Smooth muscle cell (in vitro differentiated cells): ENCODE measurements at regions not wholly inside any gene's neighbourhood (a gene's known extent, or its start where the extent isn't known, plus 50 kb on each side); places are given as distances from the start of the nearest gene placed in this dataset.
A peak's percentile ranks its signal among the peaks of the same experiment; 100 is the strongest.
"Not testable (repeated sequence)": the region's sequence is repeated elsewhere in the genome, so short reads cannot be mapped to it uniquely, and the experiment has no call there.

Source experiments
- DNase-seq: peaks from one replicate; lab custom pipeline; 2025; ENCODE audit not compliant: unreplicated experiment; lab: John Stamatoyannopoulos, UW
- H2AFZ ChIP-seq: fragments of 200-600 bp; sonication (generic); 2 replicates; pipeline ENCODE4 v1.6.0; 2016; ENCODE audit warnings: antibody characterized with exemption, low read depth, mild to moderate bottlenecking
- H3F3A ChIP-seq: fragments of 200-600 bp; sonication (generic); 2 replicates; pipeline ENCODE4 v1.6.0; 2017; ENCODE audit warnings: antibody characterized with exemption, low read depth
- H3K27ac ChIP-seq: fragments of 200-600 bp; sonication (generic); 2 replicates; pipeline ENCODE4 v1.5.1; 2016; ENCODE audit warnings: low read depth, mild to moderate bottlenecking
- H3K27me3 ChIP-seq: fragments of 200-600 bp; sonication (generic); 2 replicates; pipeline ENCODE4 v1.6.1; 2016; ENCODE audit warnings: low read depth, mild to moderate bottlenecking
- H3K36me3 ChIP-seq: fragments of 200-600 bp; sonication (generic); 2 replicates; pipeline ENCODE4 v1.5.1; 2016; ENCODE audit warnings: low read depth
- H3K4me1 ChIP-seq: fragments of 200-600 bp; sonication (generic); 2 replicates; pipeline ENCODE4 v1.5.1; 2016; ENCODE audit warnings: low read depth
- H3K4me2 ChIP-seq: fragments of 200-600 bp; sonication (generic); 2 replicates; pipeline ENCODE4 v1.6.0; 2016; ENCODE audit warnings: mild to moderate bottlenecking
- H3K4me3 ChIP-seq: fragments of 200-600 bp; sonication (generic); 2 replicates; pipeline ENCODE4 v1.5.1; 2016; ENCODE audit warnings: mild to moderate bottlenecking
- H3K79me2 ChIP-seq: fragments of 200-600 bp; sonication (generic); 2 replicates; pipeline ENCODE4 v1.6.0; 2016; ENCODE audit warnings: low read depth, mild to moderate bottlenecking
- H3K9ac ChIP-seq: fragments of 200-600 bp; sonication (generic); 2 replicates; pipeline ENCODE4 v1.6.0; 2016; ENCODE audit warnings: low read depth
- H3K9me3 ChIP-seq: fragments of 200-600 bp; sonication (generic); replicated peaks from 2 replicates; pipeline ENCODE4 v1.5.1; 2016; ENCODE audit warnings: low read depth
- H4K20me1 ChIP-seq: fragments of 200-600 bp; sonication (generic); 2 replicates; pipeline ENCODE4 v1.6.0; 2016; ENCODE audit warnings: low read depth
- CTCF ChIP-seq: fragments of 200-600 bp; sonication (generic); IDR thresholded peaks from 2 replicates; pipeline ENCODE4 v1.5.1; 2017; ENCODE audit warnings: borderline replicate concordance, mild to moderate bottlenecking, antibody characterized with exemption; ENCODE audit not compliant: insufficient read depth, poor library complexity, severe bottlenecking
- WGBS: methylation state at CpG from one replicate; pipeline ENCODE4 v1.1.7; 2016; ENCODE audit warnings: low lambda C conversion rate; 5-methylcytosine and 5-hydroxymethylcytosine counted together

GRCh38 chr2:167785606-167786216 is 461.7 kb downstream of the STK39 start:
- Histone ChIP-seq H3K9me3 (no peaks in the 10 kb centered on the region), H3K9ac (no peak overlapping the region), H3K4me2 (peak overlapping the region; percentile 50), H4K20me1 (no peaks in the 10 kb centered on the region), H3K36me3 (no peaks in the 10 kb centered on the region), H3K4me1 (peaks cover 17% of the 10 kb centered on the region), H3K4me3 (no peak overlapping the region), H2AFZ (no peak overlapping the region), H3K27ac (peak overlapping the region; percentile 22), H3K27me3 (no peaks in the 10 kb centered on the region), H3F3A (no peaks in the 10 kb centered on the region), H3K79me2 (no peaks in the 10 kb centered on the region)
- TF ChIP-seq CTCF: no peak
- no peak for DNase-seq
- WGBS: 45% methylated on average over 6 of the region's 6 CpGs

GRCh38 chr2:167784084-167784425 is 463.3 kb downstream of the STK39 start:
- Histone ChIP-seq H3F3A (no peaks in the 10 kb centered on the region), H2AFZ (no peak overlapping the region), H3K4me2 (peak overlapping the region; percentile 68), H3K27ac (peak overlapping the region; percentile 90), H3K4me1 (peaks cover 17% of the 10 kb centered on the region), H3K36me3 (no peaks in the 10 kb centered on the region), H3K27me3 (no peaks in the 10 kb centered on the region), H3K9ac (no peak overlapping the region), H3K4me3 (no peak overlapping the region), H4K20me1 (no peaks in the 10 kb centered on the region), H3K79me2 (no peaks in the 10 kb centered on the region), H3K9me3 (no peaks in the 10 kb centered on the region)
- DNase-seq: no peak
- 69% methylated on average over 3 of the region's 3 CpGs for WGBS
- TF ChIP-seq CTCF: no peak

GRCh38 chr2:167783261-167784083 is 463.9 kb downstream of the STK39 start:
- TF ChIP-seq CTCF: no peak
- peak overlapping the region; percentile 68 for H3K4me2 ChIP-seq
- no peaks in the 10 kb centered on the region for H3K36me3 ChIP-seq
- H3K9me3 ChIP-seq: no peaks in the 10 kb centered on the region
- H4K20me1 ChIP-seq: no peaks in the 10 kb centered on the region
- no peaks in the 10 kb centered on the region for H3K27me3 ChIP-seq
- H3F3A ChIP-seq: no peaks in the 10 kb centered on the region
- WGBS: 28% methylated on average over 5 of the region's 5 CpGs
- peak overlapping the region; percentile 68 for H3K9ac ChIP-seq
- H3K4me3 ChIP-seq: no peak overlapping the region
- H3K4me1 ChIP-seq: peaks cover 17% of the 10 kb centered on the region
- no peaks in the 10 kb centered on the region for H3K79me2 ChIP-seq
- no peak for DNase-seq
- H2AFZ ChIP-seq: no peak overlapping the region
- peak overlapping the region; percentile 90 for H3K27ac ChIP-seq

- not testable (repeated sequence) for H3K27me3 ChIP-seq, H3K4me3 ChIP-seq, H3K27ac ChIP-seq, H3K9ac ChIP-seq, H2AFZ ChIP-seq, H3K9me3 ChIP-seq, H3K36me3 ChIP-seq, H3K79me2 ChIP-seq, H4K20me1 ChIP-seq, H3F3A ChIP-seq, H3K4me2 ChIP-seq, DNase-seq
- peaks cover 17% of the 10 kb centered on the region for H3K4me1 ChIP-seq
- WGBS: 98% methylated on average over 8 of the region's 8 CpGs
These were observed 465.8 kb downstream of the STK39 start for GRCh38 chr2:167781629-167782028.
